Neuronal stem cell (in vitro differentiated cells): ENCODE measurements at regions not wholly inside any gene's neighbourhood (a gene's known extent, or its start where the extent isn't known, plus 50 kb on each side); places are given as distances from the start of the nearest gene placed in this dataset.
A peak's percentile ranks its signal among the peaks of the same experiment; 100 is the strongest.

Source experiments
- DNase-seq: peaks from one replicate; pipeline ENCODE4 v3.0.0-alpha.2; 2013; ENCODE audit warnings: low spot score
- H2AFZ ChIP-seq: one replicate; pipeline ENCODE4 v1.6.1; 2013; ENCODE audit warnings: mild to moderate bottlenecking, low read length, inconsistent platforms
- H2AK5ac ChIP-seq: 2 replicates; pipeline ENCODE4 v1.6.1; 2013; ENCODE audit warnings: low read depth, mild to moderate bottlenecking, inconsistent platforms, low read length, moderate library complexity, mixed read lengths
- H2BK120ac ChIP-seq: 2 replicates; pipeline ENCODE4 v1.6.1; 2013; ENCODE audit warnings: low read depth, mild to moderate bottlenecking, inconsistent platforms, low read length, moderate library complexity, mixed read lengths
- H2BK12ac ChIP-seq: one replicate; pipeline ENCODE4 v1.6.1; 2013; ENCODE audit warnings: low read length, inconsistent platforms
- H2BK15ac ChIP-seq: 2 replicates; pipeline ENCODE4 v1.6.1; 2013; ENCODE audit warnings: mild to moderate bottlenecking, low read length, inconsistent platforms, mixed read lengths
- H2BK5ac ChIP-seq: one replicate; pipeline ENCODE4 v1.6.1; 2013; ENCODE audit warnings: inconsistent platforms, mild to moderate bottlenecking, low read length, moderate library complexity
- H3K14ac ChIP-seq: one replicate; pipeline ENCODE4 v1.6.1; 2013; ENCODE audit warnings: low read length, inconsistent platforms
- H3K18ac ChIP-seq: 2 replicates; pipeline ENCODE4 v1.6.1; 2013; ENCODE audit warnings: low read length, inconsistent platforms
- H3K23ac ChIP-seq: 2 replicates; pipeline ENCODE4 v1.6.1; 2013; ENCODE audit warnings: low read depth, mild to moderate bottlenecking, mixed read lengths, low read length, inconsistent platforms; ENCODE audit not compliant: poor library complexity
- H3K27ac ChIP-seq: replicated peaks from 3 replicates; pipeline ENCODE4 v1.5.1; 2013; ENCODE audit warnings: low read length, inconsistent platforms
- H3K27me3 ChIP-seq, 3 experiments: 2 replicates each; pipeline ENCODE4 v1.6.1; 2013; ENCODE audit warnings: low read length in 3 of 3, mild to moderate bottlenecking in 2 of 3, inconsistent platforms in 1 of 3, low read depth in 1 of 3, mixed read lengths in 1 of 3, moderate library complexity in 1 of 3; ENCODE audit not compliant: control insufficient read depth in 3 of 3, insufficient read depth in 3 of 3
- H3K36me3 ChIP-seq, 2 donors: replicated peaks in 1 of 2; 2 replicates each; pipeline ENCODE4 v1.6.1; 2013; ENCODE audit warnings: low read length in 2 of 2; ENCODE audit not compliant: control insufficient read depth in 2 of 2, insufficient read depth in 2 of 2
- H3K4ac ChIP-seq: 2 replicates; pipeline ENCODE4 v1.6.1; 2013; ENCODE audit warnings: inconsistent platforms, mild to moderate bottlenecking, low read length, moderate library complexity
- H3K4me1 ChIP-seq, 2 donors: 1 replicate in 1 of 2; 2 replicates in 1 of 2; pipeline ENCODE4 v1.6.1; 2013; ENCODE audit warnings: low read length in 2 of 2, low read depth in 1 of 2; ENCODE audit not compliant: control insufficient read depth in 2 of 2, insufficient read depth in 1 of 2
- H3K4me2 ChIP-seq: one replicate; pipeline ENCODE4 v1.6.1; 2013; ENCODE audit warnings: mild to moderate bottlenecking, low read length, inconsistent platforms; ENCODE audit not compliant: insufficient read depth, poor library complexity, severe bottlenecking
- H3K4me3 ChIP-seq, 2 donors: 2 replicates each; pipeline ENCODE4 v1.5.1; 2013; ENCODE audit warnings: low read length in 2 of 2, mild to moderate bottlenecking in 2 of 2, inconsistent platforms in 1 of 2, moderate library complexity in 1 of 2
- H3K79me1 ChIP-seq: one replicate; pipeline ENCODE4 v1.6.1; 2013; ENCODE audit warnings: low read depth, mild to moderate bottlenecking, inconsistent platforms, low read length, moderate library complexity
- H3K9ac ChIP-seq: one replicate; pipeline ENCODE4 v1.6.1; 2013; ENCODE audit warnings: mild to moderate bottlenecking, low read depth, low read length, inconsistent platforms; ENCODE audit not compliant: poor library complexity
- H3K9me3 ChIP-seq, 2 donors: replicated peaks in 1 of 2; 2 replicates each; pipeline versions ENCODE3 to v1.6.1; 2013; ENCODE audit warnings: low read length in 2 of 2, mild to moderate bottlenecking in 2 of 2, inconsistent platforms in 1 of 2, low read depth in 1 of 2, mixed read lengths in 1 of 2, moderate library complexity in 1 of 2; ENCODE audit not compliant: control insufficient read depth in 2 of 2, insufficient read depth in 1 of 2
- H4K8ac ChIP-seq: one replicate; pipeline ENCODE4 v1.6.1; 2013; ENCODE audit warnings: low read depth, mild to moderate bottlenecking, inconsistent platforms, low read length, moderate library complexity
- H4K91ac ChIP-seq: one replicate; pipeline ENCODE4 v1.6.1; 2013; ENCODE audit warnings: low read length, low read depth, mild to moderate bottlenecking, inconsistent platforms; ENCODE audit not compliant: poor library complexity
- WGBS, 2 donors: extraction: QIAGEN DNeasy Blood & Tissue Kit; methylation state at CpG; one replicate each; pipeline ENCODE4 v1.1.7; 2013; ENCODE audit warnings: missing lambda C conversion rate in 2 of 2, mixed read lengths in 1 of 2; ENCODE audit not compliant: insufficient read length in 2 of 2, insufficient replicate concordance in 1 of 2; ENCODE audit errors: extremely low coverage in 2 of 2; 5-methylcytosine and 5-hydroxymethylcytosine counted together

DNA sequence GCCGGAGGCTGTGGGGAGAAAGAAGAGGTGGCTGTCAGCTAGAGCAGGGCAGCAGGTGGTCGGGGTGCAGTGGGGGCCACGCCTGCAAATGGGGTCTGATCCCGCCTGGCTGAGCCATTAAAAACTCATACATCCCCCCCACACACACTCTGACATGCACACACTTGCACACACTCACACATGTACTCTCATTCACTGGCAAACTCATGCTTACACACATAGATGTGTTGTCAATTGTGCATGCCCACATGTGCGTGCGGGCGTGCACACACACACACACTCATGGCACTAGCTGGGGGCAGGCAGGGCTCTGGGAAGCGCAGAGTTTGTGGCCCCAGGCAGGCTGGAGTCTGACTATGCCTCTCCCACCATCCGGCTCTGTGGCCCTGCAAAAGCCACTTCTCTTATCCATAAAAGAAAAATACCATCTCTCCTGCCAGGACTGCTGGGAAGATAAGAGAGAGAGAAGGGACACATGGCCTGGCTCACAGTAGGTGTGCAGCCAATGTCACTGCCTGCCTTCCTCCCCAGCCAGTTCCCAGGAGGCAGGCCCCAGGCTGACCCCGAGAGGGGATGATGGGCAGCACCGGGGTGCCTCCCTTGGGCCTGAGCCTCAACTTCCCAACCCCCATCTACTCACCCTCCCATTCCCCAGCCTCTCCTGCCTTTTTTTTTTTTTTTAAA lies 163.5 kb upstream of the LINGO1 start:
- H3K36me3 ChIP-seq, result no peaks in the 10 kb centered on the region
- no peak overlapping the region for H2AK5ac ChIP-seq
- H3K23ac ChIP-seq, result no peak overlapping the region
- no peak overlapping the region for H2BK15ac ChIP-seq
- no CpG with 5 or more reads among the region's 11 CpGs for WGBS, 2 donors
- H3K4me2 ChIP-seq, result no peak overlapping the region
- no peak overlapping the region for H3K4ac ChIP-seq
- H2BK12ac ChIP-seq, result no peak overlapping the region
- H4K8ac ChIP-seq, result no peak overlapping the region
- no peak overlapping the region for H4K91ac ChIP-seq
- H3K79me1 ChIP-seq, result no peaks in the 10 kb centered on the region
- DNase-seq, result no peak
- H3K4me3 ChIP-seq, result no peak overlapping the region
- no peak overlapping the region for H2AFZ ChIP-seq
- H3K4me1 ChIP-seq, result peaks cover 0 to 13% of the 10 kb centered on the region in 2 donors
- peak overlapping the region; percentile 73 for H3K9ac ChIP-seq
- H2BK5ac ChIP-seq, result no peak overlapping the region
- H2BK120ac ChIP-seq, result no peak overlapping the region
- H3K9me3 ChIP-seq, result no peaks in the 10 kb centered on the region
- peaks cover 0 to 36% (median 0%) of the 10 kb centered on the region in 3 experiments for H3K27me3 ChIP-seq
- no peak overlapping the region for H3K27ac ChIP-seq
- H3K14ac ChIP-seq, result peak overlapping the region; percentile 32
- peak overlapping the region; percentile 8 for H3K18ac ChIP-seq

GRCh38 chr15:77795446-77795845 lies 162.7 kb upstream of the LINGO1 start:
- H3K4ac ChIP-seq, result no peak overlapping the region
- no peak overlapping the region for H2BK15ac ChIP-seq
- H3K27me3 ChIP-seq, result peaks cover 0 to 36% (median 0%) of the 10 kb centered on the region in 3 experiments
- H3K18ac ChIP-seq, result no peak overlapping the region
- no CpG with 5 or more reads among the region's 10 CpGs for WGBS, 2 donors
- peaks cover 0 to 13% of the 10 kb centered on the region in 2 donors for H3K4me1 ChIP-seq
- H2AK5ac ChIP-seq, result no peak overlapping the region
- H4K91ac ChIP-seq, result no peak overlapping the region
- H3K27ac ChIP-seq, result no peak overlapping the region
- no peaks in the 10 kb centered on the region for H3K9me3 ChIP-seq
- H3K79me1 ChIP-seq, result no peaks in the 10 kb centered on the region
- H3K14ac ChIP-seq, result no peak overlapping the region
- H2BK12ac ChIP-seq, result no peak overlapping the region
- no peaks in the 10 kb centered on the region for H3K36me3 ChIP-seq
- no peak overlapping the region for H3K4me2 ChIP-seq
- H3K23ac ChIP-seq, result no peak overlapping the region
- DNase-seq, result no peak
- H3K4me3 ChIP-seq, result no peak overlapping the region
- H4K8ac ChIP-seq, result no peak overlapping the region
- no peak overlapping the region for H2BK120ac ChIP-seq
- H3K9ac ChIP-seq, result no peak overlapping the region
- H2AFZ ChIP-seq, result no peak overlapping the region
- H2BK5ac ChIP-seq, result no peak overlapping the region

DNA sequence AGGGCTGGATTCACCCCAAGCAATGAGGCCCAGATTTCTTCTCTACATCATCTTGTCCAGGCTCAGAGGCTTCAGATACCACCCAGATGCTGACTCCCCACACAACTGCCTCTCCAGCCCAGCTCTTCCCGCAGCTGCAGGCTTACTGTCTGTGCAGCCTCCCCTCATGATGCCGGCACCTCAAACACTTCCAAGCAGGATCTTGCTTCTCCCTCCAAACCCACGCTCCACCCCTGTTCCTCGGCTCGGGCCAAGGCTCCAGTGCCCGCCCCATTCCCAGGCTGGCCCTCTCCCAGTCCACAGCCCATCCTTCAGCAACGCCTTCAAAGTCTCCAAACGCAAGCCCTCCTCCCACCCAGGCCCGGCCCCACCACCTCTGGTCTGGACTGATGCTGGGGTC lies 159.2 kb upstream of the LINGO1 start:
- H3K9me3 ChIP-seq, result no peaks in the 10 kb centered on the region
- H3K4me1 ChIP-seq, result no peaks in the 10 kb centered on the region
- H3K27ac ChIP-seq, result no peak overlapping the region
- no peak overlapping the region for H4K8ac ChIP-seq
- no peak for DNase-seq
- H3K23ac ChIP-seq, result no peak overlapping the region
- H2AFZ ChIP-seq, result no peak overlapping the region
- no peak overlapping the region for H3K4ac ChIP-seq
- no peak overlapping the region for H2BK15ac ChIP-seq
- H3K27me3 ChIP-seq, result peaks cover 0 to 30% (median 0%) of the 10 kb centered on the region in 3 experiments
- H2BK12ac ChIP-seq, result no peak overlapping the region
- peak overlapping the region; percentile 40 for H2BK5ac ChIP-seq
- H4K91ac ChIP-seq, result no peak overlapping the region
- H3K14ac ChIP-seq, result no peak overlapping the region
- no CpG with 5 or more reads among the region's 9 CpGs for WGBS, 2 donors
- H3K79me1 ChIP-seq, result peaks cover 2% of the 10 kb centered on the region
- H3K4me2 ChIP-seq, result no peak overlapping the region
- no peak overlapping the region for H3K18ac ChIP-seq
- H3K36me3 ChIP-seq, result no peaks in the 10 kb centered on the region
- no peak overlapping the region for H2BK120ac ChIP-seq
- H3K4me3 ChIP-seq, result no peak overlapping the region
- H2AK5ac ChIP-seq, result peak overlapping the region; percentile 25
- no peak overlapping the region for H3K9ac ChIP-seq

- H3K4me2 ChIP-seq, result no peak overlapping the region
- H3K4me1 ChIP-seq, result peaks cover 0 to 3% of the 10 kb centered on the region in 2 donors
- no peak overlapping the region for H3K4ac ChIP-seq
- WGBS, 2 donors, result no CpG with 5 or more reads among the region's 3 CpGs
- no peak overlapping the region for H3K4me3 ChIP-seq
- no peak overlapping the region for H3K27ac ChIP-seq
- H3K23ac ChIP-seq, result peak overlapping the region; percentile 9
- H3K36me3 ChIP-seq, result no peaks in the 10 kb centered on the region
- DNase-seq, result no peak
- H3K9ac ChIP-seq, result no peak overlapping the region
- H3K14ac ChIP-seq, result no peak overlapping the region
- no peaks in the 10 kb centered on the region for H3K9me3 ChIP-seq
- H2BK12ac ChIP-seq, result no peak overlapping the region
- H2BK120ac ChIP-seq, result no peak overlapping the region
- H2BK15ac ChIP-seq, result no peak overlapping the region
- no peak overlapping the region for H3K18ac ChIP-seq
- no peak overlapping the region for H2AFZ ChIP-seq
- H2AK5ac ChIP-seq, result no peak overlapping the region
- peaks cover 0 to 26% (median 0%) of the 10 kb centered on the region in 3 experiments for H3K27me3 ChIP-seq
- H4K8ac ChIP-seq, result no peak overlapping the region
- H4K91ac ChIP-seq, result no peak overlapping the region
- peaks cover 2% of the 10 kb centered on the region for H3K79me1 ChIP-seq
- H2BK5ac ChIP-seq, result no peak overlapping the region
Observed at GRCh38 chr15:77790481-77790880, 157.8 kb upstream of the LINGO1 start.
